ENCODE measurements at regions not wholly inside any gene's neighbourhood (a gene's known extent, or its start where the extent isn't known, plus 50 kb on each side); places are given as distances from the start of the nearest gene placed in this dataset.

- Histone ChIP-seq H3K23ac (ENCODE audit: low read depth, low read length) (no peak overlapping the region), H3K79me1 (ENCODE audit: low read depth in 1 of 2, low read length in 2 of 2) (no peaks in the 10 kb centered on the region), H2BK20ac (ENCODE audit: low read depth, low read length) (no peak overlapping the region), H3K4me1 (ENCODE audit: control insufficient read depth, insufficient read depth, low read length) (no peaks in the 10 kb centered on the region), H3K9me1 (ENCODE audit: insufficient read depth, low read length) (no peaks in the 10 kb centered on the region), H3K4me2 (ENCODE audit: low read depth, low read length) (no peak overlapping the region), H2AK5ac (ENCODE audit: low read depth, low read length) (no peak overlapping the region), H3K27ac (ENCODE audit: insufficient read depth, low read length) (no peak overlapping the region), H3K56ac (ENCODE audit: extremely low read depth, insufficient read depth, low read length) (no peak overlapping the region), H3K9me3 (ENCODE audit: control insufficient read depth, insufficient read depth, low read length) (0 out of 2 replicates have a peak, but pooled peaks cover 4% of the 10 kb centered on the region), H4K8ac (ENCODE audit: low read depth in 2 of 2, low read length in 2 of 2) (no peak overlapping the region), H3K18ac (ENCODE audit: low read depth, low read length) (no peak overlapping the region), H3K36me3 (ENCODE audit: control insufficient read depth, insufficient read depth, low read length) (no peaks in the 10 kb centered on the region), H2AK9ac (replicated peaks; ENCODE audit: low read depth, low read length, poor library complexity) (no peak overlapping the region), H3K27me3 (ENCODE audit: control insufficient read depth, insufficient read depth, low read length) (no peaks in the 10 kb centered on the region), H4K20me1 (ENCODE audit: insufficient read depth, low read length) (no peaks in the 10 kb centered on the region), H3K4ac (ENCODE audit: low read depth, low read length) (no peak overlapping the region), H4K5ac (ENCODE audit: low read depth, low read length) (no peak overlapping the region), H3K9ac (ENCODE audit: low read depth, low read length) (no peak overlapping the region), H3K14ac (replicated peaks; ENCODE audit: low read depth, low read length) (no peak overlapping the region), H2BK15ac (ENCODE audit: low read depth, low read length) (no peak overlapping the region), H4K91ac (ENCODE audit: insufficient read depth, low read depth, low read length) (no peak overlapping the region), H2AFZ (replicated peaks; ENCODE audit: low read length, poor library complexity) (no peak overlapping the region), H2BK5ac (ENCODE audit: low read depth, low read length, poor library complexity, severe bottlenecking) (no peak overlapping the region), H2BK120ac (ENCODE audit: low read depth, low read length) (no peak overlapping the region), H3K4me3 (ENCODE audit: insufficient read depth, low read depth, low read length) (no peak overlapping the region)
- in situ Hi-C loops (cut with MboI; ENCODE audit: low sequenced_read_pairs), result no loop called here
- BruUV-seq (replicated peaks), result no TSS peak
- WGBS, 2 experiments (ENCODE audit: extremely low coverage in 2 of 2, insufficient read length in 1 of 2), result 33% methylated on average over 1 of the region's 1 CpG; no CpG with 5 or more reads in 1 of the 2 experiments
- DNase-seq, result no peak
- intact Hi-C loops (cut with micrococcal nuclease), result no loop called here
- ChIA-PET POLR2A (ENCODE audit: unreplicated experiment) (no interaction called here), CTCF (no interaction called here)
- TF ChIP-seq MXI1 (IDR thresholded peaks at IDR 0.05; ENCODE audit: borderline replicate concordance, low read depth, low read length) (no peak), BHLHE40 (IDR thresholded peaks at IDR 0.05; ENCODE audit: low read depth, low read length) (no peak), SMC3 (IDR thresholded peaks at IDR 0.05; ENCODE audit: low read depth, low read length) (no peak)
- dilution Hi-C loops (cut with HindIII; ENCODE audit: low sequenced_read_pairs, unreplicated experiment), result no loop called here
- no peak for ATAC-seq (ENCODE audit: low read depth)
Observed at GRCh38 chr10:9052767-9053166, 998.3 kb downstream of the GATA3 start.

All from IMR-90 (cell line).